Activated T-cell treated with anti-CD3 and anti-CD28 coated beads, Interleukin-2, amount 50 U/mL, for 48 hours (primary cell): ENCODE measurements at regions not wholly inside any gene's neighbourhood (a gene's known extent, or its start where the extent isn't known, plus 50 kb on each side); places are given as distances from the start of the nearest gene placed in this dataset.

Experiments
- DNase-seq, 2 experiments: peaks; one replicate each; pipeline ENCODE4 v3.0.0-alpha.2; 2020

GRCh38 chr14:55734731-55735130, 154.7 kb downstream of the KTN1 start:
- DNase-seq: no peak

DNA sequence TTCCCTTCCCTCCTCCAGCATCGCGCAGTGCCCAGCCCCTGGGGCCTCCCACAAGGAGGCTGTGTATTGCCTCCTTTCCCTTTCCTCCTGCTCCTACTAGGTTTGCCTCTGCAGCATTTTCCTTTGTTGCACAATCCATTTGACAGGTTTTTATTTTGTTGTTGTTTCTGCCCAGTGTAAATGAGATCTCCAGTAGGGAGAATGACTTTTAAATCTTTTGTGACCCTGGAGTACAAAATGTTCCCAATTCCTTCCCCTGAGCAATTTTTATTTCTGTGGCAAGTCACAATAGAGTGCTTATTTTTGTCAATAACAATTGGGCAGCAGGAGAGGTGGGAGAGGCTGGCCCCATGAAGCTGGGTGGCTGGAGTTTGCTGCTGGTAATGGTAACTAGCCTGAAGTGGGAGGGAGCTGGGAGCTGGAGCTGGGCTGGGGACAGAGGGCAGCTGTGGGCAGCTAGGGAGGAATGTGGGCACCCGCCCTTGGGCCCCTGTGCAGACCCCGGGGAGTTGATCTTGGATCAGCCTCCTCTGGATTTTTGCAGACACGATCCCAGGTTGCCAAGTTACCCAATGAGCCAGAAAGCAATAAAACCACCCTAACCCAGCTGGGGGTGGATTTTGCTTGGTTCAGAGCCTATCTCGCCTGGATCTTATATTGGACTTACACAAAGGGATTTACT, 160.1 kb downstream of the KTN1 start:
- DNase-seq: no peak

- no peak for DNase-seq
These were observed 160.6 kb downstream of the KTN1 start for GRCh38 chr14:55740649-55740989.

GRCh38 chr14:55741240-55741639, 161.2 kb downstream of the KTN1 start:
- no peak for DNase-seq

- DNase-seq: no peak
These were observed 163.5 kb downstream of the KTN1 start for GRCh38 chr14:55743551-55743950.

DNA sequence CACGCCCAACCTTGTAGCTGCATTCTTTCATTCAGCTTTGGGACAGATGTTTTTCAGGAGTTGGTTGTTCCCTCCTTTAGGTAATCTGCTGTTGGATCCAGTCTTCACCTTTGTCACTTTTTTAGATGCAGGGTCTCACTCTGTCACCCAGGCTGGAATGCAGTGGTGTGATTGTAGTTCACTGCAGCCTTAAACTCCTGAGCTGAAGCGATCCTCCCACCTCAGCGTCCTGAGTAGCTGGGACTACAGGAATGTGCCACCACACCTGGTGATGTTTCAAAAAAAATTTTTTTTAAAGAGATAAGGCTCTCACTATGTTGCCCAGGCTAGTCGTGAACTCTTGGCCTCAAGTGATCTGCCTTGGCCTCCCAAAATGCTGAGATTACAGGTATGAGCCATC, 164.3 kb downstream of the KTN1 start:
- DNase-seq: no peak

DNA sequence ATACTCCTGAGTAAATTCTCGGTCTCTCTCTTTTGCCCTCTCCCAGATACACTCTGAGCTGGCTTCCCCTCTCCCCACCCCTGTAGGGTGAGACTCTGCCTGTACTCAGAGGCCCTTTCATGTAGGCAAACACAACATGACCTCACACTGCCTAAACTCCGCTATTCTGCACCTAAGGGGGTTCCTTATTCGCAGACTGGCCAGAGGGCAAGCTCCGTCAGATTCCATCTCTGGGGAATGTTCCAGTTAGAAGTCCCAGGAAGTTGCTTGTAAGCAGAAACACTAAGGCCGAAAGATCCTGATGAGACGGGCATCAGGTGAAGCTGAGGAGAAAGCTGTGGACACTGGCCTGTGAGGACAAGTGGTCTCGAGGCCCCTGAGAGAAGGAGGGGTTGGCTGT, 165.9 kb downstream of the KTN1 start:
- no peak for DNase-seq

GRCh38 chr14:55746558-55746957, 166.6 kb downstream of the KTN1 start:
- no peak for DNase-seq

GRCh38 chr14:55747186-55747585, 167.2 kb downstream of the KTN1 start:
- no peak for DNase-seq

DNA sequence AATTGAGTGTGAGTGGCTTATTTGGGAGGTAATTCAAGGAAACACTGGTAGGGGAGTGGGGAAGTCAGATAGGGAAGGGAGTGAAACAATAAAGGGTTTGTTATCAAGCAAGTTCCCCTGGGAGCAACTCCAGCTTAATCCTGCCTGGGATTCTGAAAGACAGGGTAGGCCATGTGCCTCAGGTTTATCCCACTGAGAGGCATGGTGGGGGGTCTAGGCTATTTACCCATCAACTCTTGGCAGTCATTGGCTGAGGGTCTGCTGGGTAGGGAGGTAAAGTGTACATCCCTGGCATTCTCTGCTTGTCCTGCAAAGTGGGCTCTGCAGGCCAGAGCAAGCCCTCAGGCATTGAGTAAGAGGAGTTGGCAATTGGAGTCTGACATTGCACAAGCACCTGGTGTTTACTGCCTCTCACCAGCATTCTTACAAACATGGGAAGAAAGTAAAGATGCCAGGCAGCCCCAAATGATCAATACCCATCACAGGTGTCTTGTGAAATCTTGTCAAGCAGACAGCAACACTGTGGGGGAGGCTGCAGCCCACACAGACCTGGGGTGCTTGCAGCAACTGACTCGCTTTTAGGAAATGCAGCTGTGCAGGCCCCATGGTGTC, 169.3 kb downstream of the KTN1 start:
- DNase-seq: no peak

- DNase-seq: no peak
These were observed 169.9 kb downstream of the KTN1 start for GRCh38 chr14:55749946-55750345.

DNA sequence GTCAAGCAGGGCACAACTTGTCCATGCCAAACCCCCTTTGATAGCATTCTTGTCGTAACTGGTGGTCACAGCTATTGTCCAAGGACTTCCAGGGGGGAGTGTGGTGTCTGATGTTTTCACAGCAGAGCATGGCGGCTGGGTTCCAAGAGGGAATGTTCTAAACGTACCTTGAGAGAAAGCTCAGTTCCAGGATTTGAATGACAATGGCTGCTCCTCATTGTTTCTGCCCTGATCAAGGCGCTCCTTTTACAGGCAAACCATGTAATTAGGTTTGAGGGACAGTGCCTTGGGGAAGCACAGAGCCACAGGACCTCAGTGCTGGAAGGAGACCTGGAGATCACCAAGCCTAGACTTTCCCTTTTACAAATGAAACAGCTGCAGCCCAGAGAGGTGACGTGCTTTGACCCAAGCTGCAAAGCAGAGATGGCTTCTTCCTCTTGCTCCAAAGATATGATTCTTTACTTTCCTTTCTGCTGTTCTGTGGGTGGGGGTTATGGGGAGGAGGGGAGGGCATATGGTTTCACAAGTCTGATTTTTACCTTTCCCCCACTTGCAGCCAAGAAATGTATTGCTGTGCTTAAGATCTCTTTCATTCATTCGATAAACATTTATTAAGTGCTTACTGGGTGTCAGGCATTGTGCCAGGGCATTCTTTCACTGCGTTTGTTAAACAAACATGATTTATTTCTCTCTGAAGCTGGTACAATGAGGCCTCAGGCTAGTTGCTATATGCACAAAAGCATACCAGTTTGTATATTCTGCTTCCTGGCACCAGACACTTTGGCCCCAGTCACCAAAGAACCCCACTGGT, 172.8 kb downstream of the KTN1 start:
- no peak for DNase-seq

GRCh38 chr14:55754471-55754870, 174.5 kb downstream of the KTN1 start:
- DNase-seq: no peak

DNA sequence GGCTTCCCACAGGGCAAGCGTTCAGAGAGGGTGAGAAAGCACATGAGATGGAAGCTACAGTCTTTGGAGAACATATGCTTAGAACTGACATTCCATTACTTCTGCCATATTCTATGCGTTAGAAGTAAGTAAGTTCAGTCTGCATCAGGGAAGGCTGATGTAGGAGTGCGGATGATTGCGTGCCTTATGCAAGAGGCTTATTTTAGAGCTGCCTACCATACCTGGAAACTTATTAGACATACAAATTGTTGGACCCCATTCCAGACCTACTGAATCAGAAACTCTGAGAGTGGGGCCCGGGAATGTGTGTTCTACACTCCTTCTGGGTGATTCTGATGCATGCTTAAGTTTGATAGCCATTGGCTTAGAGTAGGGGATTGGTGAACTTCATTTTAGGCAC, 174.9 kb downstream of the KTN1 start:
- DNase-seq: no peak

GRCh38 chr14:55756078-55756477, 176.1 kb downstream of the KTN1 start:
- no peak for DNase-seq

DNA sequence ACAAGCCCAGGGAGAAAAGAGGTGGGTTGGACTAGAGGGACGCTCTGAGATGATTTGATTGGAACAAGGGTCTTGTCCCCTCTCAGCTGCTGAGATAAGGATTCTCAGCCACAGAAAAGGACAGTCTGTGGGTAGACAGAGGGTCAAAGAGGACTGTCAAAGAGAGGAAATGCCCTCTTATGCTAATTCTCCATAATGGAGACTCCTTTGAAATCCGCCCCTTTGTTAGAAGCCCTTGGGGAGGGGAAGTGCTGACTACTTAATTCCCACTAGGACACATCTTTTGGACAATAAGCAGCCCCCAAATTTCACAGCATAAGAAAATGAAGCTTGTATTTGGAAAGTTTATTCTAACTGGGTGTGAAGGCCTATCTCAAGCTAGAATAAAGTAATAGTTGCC, 176.6 kb downstream of the KTN1 start:
- no peak for DNase-seq

DNA sequence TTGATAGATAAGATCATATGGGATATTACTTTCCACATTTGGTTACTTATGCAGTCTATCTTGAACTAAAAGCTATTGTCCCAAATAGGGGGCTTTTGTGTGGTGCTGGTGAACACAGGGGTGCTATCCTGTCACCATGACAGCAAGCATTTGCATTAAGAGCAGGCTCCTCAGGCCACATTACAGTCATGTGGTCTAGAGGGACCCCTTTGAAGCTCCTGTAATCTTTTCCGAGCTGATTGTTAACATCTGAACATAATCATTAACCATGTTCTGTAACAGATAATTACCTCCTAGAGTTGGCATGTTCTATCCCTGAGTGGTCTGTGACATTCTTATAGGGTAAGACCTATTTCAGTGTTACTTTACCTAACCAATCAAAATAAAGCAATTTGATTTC, 178.8 kb downstream of the KTN1 start:
- DNase-seq: no peak

GRCh38 chr14:55760789-55761566, 181.0 kb downstream of the KTN1 start:
- no peak for DNase-seq

- DNase-seq: no peak
These were observed 181.6 kb downstream of the KTN1 start for GRCh38 chr14:55761651-55762050.

- DNase-seq: no peak
These were observed 182.7 kb downstream of the KTN1 start for GRCh38 chr14:55762595-55763232.

DNA sequence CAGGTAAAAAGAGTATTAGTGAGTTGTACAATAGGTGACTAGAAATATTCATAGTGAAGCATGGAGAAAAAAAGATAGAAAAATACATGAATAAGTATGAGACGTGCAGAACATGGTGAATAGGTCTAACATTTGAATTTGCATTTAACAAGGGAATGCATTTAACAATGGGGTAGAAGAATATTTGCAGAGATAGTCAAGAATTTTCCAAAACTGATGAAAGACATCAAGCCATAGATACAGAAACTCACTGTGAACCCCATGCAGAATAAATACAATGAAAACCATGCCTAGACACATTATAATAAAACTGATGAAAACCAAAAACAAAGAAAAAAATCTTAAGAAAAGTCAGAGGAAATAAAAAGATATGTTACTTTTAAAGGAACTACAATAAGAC, 184.8 kb downstream of the KTN1 start:
- DNase-seq: no peak

- no peak for DNase-seq
These were observed 186.1 kb downstream of the KTN1 start for GRCh38 chr14:55766071-55766470.

GRCh38 chr14:55767286-55767685, 187.3 kb downstream of the KTN1 start:
- DNase-seq: no peak
